Activated CD4-positive, alpha-beta T cell treated with anti-CD3 and anti-CD28 coated beads, Interleukin-2, Interleukin-4, amounts not matched to agents 100 ng/mL and 50 ng/mL, durations not matched to agents 16 hours and 8 hours (primary cell): ENCODE measurements at regions not wholly inside any gene's neighbourhood (a gene's known extent, or its start where the extent isn't known, plus 50 kb on each side); places are given as distances from the start of the nearest gene placed in this dataset.

Experiments used
- DNase-seq: peaks from one replicate; pipeline ENCODE4 v3.0.0-alpha.2; 2020; ENCODE audit warnings: low spot score

- no peak for DNase-seq
Observed at GRCh38 chr2:66962716-66963115, 434.4 kb upstream of the ETAA1 start.

- DNase-seq = no peak
Observed at GRCh38 chr2:66966631-66967030, 430.5 kb upstream of the ETAA1 start.

- DNase-seq = no peak
Observed at GRCh38 chr2:66968946-66969345, 428.2 kb upstream of the ETAA1 start.

GRCh38 chr2:66981074-66981473 lies 416.1 kb upstream of the ETAA1 start:
- DNase-seq = no peak

- no peak for DNase-seq
Observed at GRCh38 chr2:66982766-66983165, 414.4 kb upstream of the ETAA1 start.

- DNase-seq = no peak
Observed at GRCh38 chr2:66984864-66985263, 412.3 kb upstream of the ETAA1 start.

- no peak for DNase-seq
Observed at GRCh38 chr2:66985906-66986305, 411.2 kb upstream of the ETAA1 start.

GRCh38 chr2:66987733-66988132 lies 409.4 kb upstream of the ETAA1 start:
- no peak for DNase-seq

- no peak for DNase-seq
Observed at GRCh38 chr2:66994654-66995053, 402.5 kb upstream of the ETAA1 start.

GRCh38 chr2:66995636-66996035 lies 401.5 kb upstream of the ETAA1 start:
- no peak for DNase-seq

- no peak for DNase-seq
Observed at GRCh38 chr2:67002618-67003371, 394.3 kb upstream of the ETAA1 start.

- DNase-seq = no peak
Observed at GRCh38 chr2:67006373-67006960, 390.7 kb upstream of the ETAA1 start.

GRCh38 chr2:67008155-67008554 lies 389.0 kb upstream of the ETAA1 start:
- no peak for DNase-seq

GRCh38 chr2:67012165-67012564 lies 385.0 kb upstream of the ETAA1 start:
- DNase-seq = no peak

GRCh38 chr2:67013821-67014220 lies 383.3 kb upstream of the ETAA1 start:
- DNase-seq = no peak

- no peak for DNase-seq
Observed at GRCh38 chr2:67015681-67016080, 381.5 kb upstream of the ETAA1 start.

- no peak for DNase-seq
Observed at GRCh38 chr2:67018301-67018700, 378.8 kb upstream of the ETAA1 start.

GRCh38 chr2:67032076-67032475 lies 365.1 kb upstream of the ETAA1 start:
- no peak for DNase-seq

- DNase-seq = no peak
Observed at GRCh38 chr2:67036444-67036843, 360.7 kb upstream of the ETAA1 start.

GRCh38 chr2:67037655-67038054 lies 359.5 kb upstream of the ETAA1 start:
- no peak for DNase-seq

- DNase-seq = no peak
Observed at GRCh38 chr2:67038195-67038594, 358.9 kb upstream of the ETAA1 start.

- no peak for DNase-seq
Observed at GRCh38 chr2:67039058-67039457, 358.1 kb upstream of the ETAA1 start.

GRCh38 chr2:67039517-67040103 lies 357.5 kb upstream of the ETAA1 start:
- no peak for DNase-seq

- DNase-seq = no peak
Observed at GRCh38 chr2:67041051-67041450, 356.1 kb upstream of the ETAA1 start.
